Activated CD4-positive, alpha-beta memory T cell treated with anti-CD3 and anti-CD28 coated beads, Interleukin-2, amount 10 ng/mL, durations not matched to agents 7 days and 5 days (primary cell): ENCODE measurements at regions not wholly inside any gene's neighbourhood (a gene's known extent, or its start where the extent isn't known, plus 50 kb on each side); places are given as distances from the start of the nearest gene placed in this dataset.

Experiments
- CTCF ChIA-PET: fragments of 350-600 bp; sonication (Branson Sonifier 250); formaldehyde crosslinking; loops from one replicate; lab custom pipeline; 2021; ENCODE audit warnings: antibody characterized with exemption, inconsistent platforms; lab: Charles Lee
- POLR2A ChIA-PET: fragments of 350-600 bp; sonication (Branson Sonifier 250); formaldehyde crosslinking; loops from one replicate; lab custom pipeline; 2021; ENCODE audit warnings: antibody characterized with exemption; lab: Charles Lee
- DNase-seq: peaks from one replicate; pipeline ENCODE4 v3.0.0-alpha.2; 2020
- H3K27ac Mint-ChIP-seq: one replicate; pipeline ENCODE4 v1.8.0; 2021; ENCODE audit warnings: mild to moderate bottlenecking, mixed read lengths
- H3K27me3 Mint-ChIP-seq: one replicate; pipeline ENCODE4 v1.8.0; 2021; ENCODE audit warnings: mixed read lengths
- H3K36me3 Mint-ChIP-seq: one replicate; pipeline ENCODE4 v1.8.0; 2021; ENCODE audit warnings: low read depth, mixed read lengths
- H3K4me1 Mint-ChIP-seq: one replicate; pipeline ENCODE4 v1.8.0; 2021; ENCODE audit warnings: mixed read lengths
- H3K4me3 Mint-ChIP-seq: one replicate; pipeline ENCODE4 v1.8.0; 2021; ENCODE audit warnings: mild to moderate bottlenecking, mixed read lengths
- H3K9me3 Mint-ChIP-seq: one replicate; pipeline ENCODE4 v1.8.0; 2021; ENCODE audit warnings: mixed read lengths

- Mint-ChIP-seq H3K27me3 (no peaks in the 10 kb centered on the region), H3K9me3 (peaks cover 5% of the 10 kb centered on the region)
Measured at GRCh38 chr9:11328326-11328725, 715.5 kb upstream of the PTPRD start.

GRCh38 chr9:11335011-11335410 lies 722.2 kb upstream of the PTPRD start:
- Mint-ChIP-seq H3K27me3 (no peaks in the 10 kb centered on the region), H3K36me3 (no peaks in the 10 kb centered on the region), H3K9me3 (peaks cover 6% of the 10 kb centered on the region), H3K4me1 (no peaks in the 10 kb centered on the region), H3K27ac (no peak overlapping the region), H3K4me3 (no peak overlapping the region)
- POLR2A ChIA-PET, result no interaction called here
- DNase-seq, result no peak
- CTCF ChIA-PET, result interaction anchor here (0.6 kb wide), 1 partner anchor 769 kb away, joined by 4 read pairs; no protein-coding TSS in a partner anchor

More at GRCh38 chr9:11328326-11328725, 715.5 kb upstream of the PTPRD start:
- no peaks in the 10 kb centered on the region for H3K4me1 Mint-ChIP-seq
- ChIA-PET CTCF (no interaction called here), POLR2A (no interaction called here)
- no peak for DNase-seq
- H3K27ac Mint-ChIP-seq, result no peak overlapping the region
- no peak overlapping the region for H3K4me3 Mint-ChIP-seq
- no peaks in the 10 kb centered on the region for H3K36me3 Mint-ChIP-seq

DNA sequence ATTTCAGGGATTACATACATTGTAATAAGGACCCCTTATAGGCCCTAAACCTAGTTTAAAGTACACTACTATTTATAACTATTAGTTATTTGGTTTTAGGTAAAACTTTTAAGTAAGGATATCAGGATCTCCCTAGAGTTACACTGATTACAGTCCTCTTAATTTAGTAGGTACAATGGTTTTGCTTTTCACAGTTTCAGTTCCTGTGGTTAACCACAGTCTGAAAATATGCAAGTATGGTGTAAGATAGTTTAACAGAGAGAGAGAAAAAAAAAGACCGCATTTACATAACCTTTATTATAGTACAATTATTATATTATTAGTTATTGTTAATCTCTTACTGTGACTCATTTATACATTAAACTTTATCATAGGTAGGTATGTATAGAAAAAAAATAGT lies 725.3 kb upstream of the PTPRD start:
- no peak overlapping the region for H3K4me3 Mint-ChIP-seq
- H3K27ac Mint-ChIP-seq, result no peak overlapping the region
- no peaks in the 10 kb centered on the region for H3K36me3 Mint-ChIP-seq
- H3K9me3 Mint-ChIP-seq, result peaks cover 6% of the 10 kb centered on the region
- H3K27me3 Mint-ChIP-seq, result no peaks in the 10 kb centered on the region
- H3K4me1 Mint-ChIP-seq, result no peaks in the 10 kb centered on the region
- no peak for DNase-seq
- POLR2A ChIA-PET, result no interaction called here
- CTCF ChIA-PET, result interaction anchor here (0.7 kb wide), 1 partner anchor 11 kb away, joined by 3 read pairs; no protein-coding TSS in a partner anchor

GRCh38 chr9:11340654-11341053 lies 727.9 kb upstream of the PTPRD start:
- CTCF ChIA-PET, result no interaction called here
- Mint-ChIP-seq H3K4me3 (no peak overlapping the region), H3K27me3 (no peaks in the 10 kb centered on the region), H3K4me1 (no peaks in the 10 kb centered on the region), H3K27ac (no peak overlapping the region), H3K9me3 (peaks cover 6% of the 10 kb centered on the region), H3K36me3 (no peaks in the 10 kb centered on the region)
- no peak for DNase-seq
- POLR2A ChIA-PET, result no interaction called here

- CTCF ChIA-PET, result no interaction called here
- H3K4me1 Mint-ChIP-seq, result no peaks in the 10 kb centered on the region
- DNase-seq, result no peak
- H3K36me3 Mint-ChIP-seq, result no peaks in the 10 kb centered on the region
- H3K27me3 Mint-ChIP-seq, result no peaks in the 10 kb centered on the region
- peaks cover 16% of the 10 kb centered on the region for H3K9me3 Mint-ChIP-seq
- POLR2A ChIA-PET, result no interaction called here
- H3K4me3 Mint-ChIP-seq, result no peak overlapping the region
- no peak overlapping the region for H3K27ac Mint-ChIP-seq
Measured at GRCh38 chr9:11347437-11347836, 734.6 kb upstream of the PTPRD start.

- Mint-ChIP-seq H3K9me3 (peaks cover 20% of the 10 kb centered on the region), H3K36me3 (no peaks in the 10 kb centered on the region), H3K27ac (no peak overlapping the region), H3K4me1 (no peaks in the 10 kb centered on the region), H3K4me3 (no peak overlapping the region), H3K27me3 (no peaks in the 10 kb centered on the region)
- ChIA-PET POLR2A (no interaction called here), CTCF (no interaction called here)
- no peak for DNase-seq
Measured at GRCh38 chr9:11348366-11348765, 735.6 kb upstream of the PTPRD start.

- Mint-ChIP-seq H3K27me3 (no peaks in the 10 kb centered on the region), H3K9me3 (peaks cover 20% of the 10 kb centered on the region), H3K27ac (no peak overlapping the region), H3K4me3 (no peak overlapping the region), H3K36me3 (no peaks in the 10 kb centered on the region), H3K4me1 (no peaks in the 10 kb centered on the region)
- no peak for DNase-seq
- ChIA-PET POLR2A (no interaction called here), CTCF (no interaction called here)
Measured at GRCh38 chr9:11349187-11349586, 736.4 kb upstream of the PTPRD start.

- DNase-seq, result no peak
- Mint-ChIP-seq H3K4me3 (no peak overlapping the region), H3K9me3 (peaks cover 18% of the 10 kb centered on the region), H3K4me1 (no peaks in the 10 kb centered on the region), H3K36me3 (no peaks in the 10 kb centered on the region), H3K27ac (no peak overlapping the region), H3K27me3 (no peaks in the 10 kb centered on the region)
- ChIA-PET POLR2A (no interaction called here), CTCF (no interaction called here)
Measured at GRCh38 chr9:11352612-11353011, 739.8 kb upstream of the PTPRD start.

DNA sequence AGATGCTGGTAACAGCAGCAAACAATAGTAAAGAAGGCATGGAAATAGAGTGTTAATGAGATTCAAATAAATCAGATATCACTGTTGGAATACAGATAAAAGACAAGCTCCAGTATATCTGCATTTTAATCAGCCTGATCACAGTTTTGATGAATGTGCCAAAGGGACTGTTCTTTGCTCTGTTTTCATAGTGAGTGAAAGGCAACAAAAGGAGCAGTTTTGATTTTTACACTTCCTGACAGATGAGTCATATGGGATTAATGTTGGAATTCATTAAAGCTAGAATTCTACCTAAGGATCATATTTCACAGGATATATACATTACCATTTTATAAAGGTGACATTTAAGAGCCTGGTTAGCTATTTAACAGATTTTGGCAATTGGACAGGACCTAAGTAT lies 743.3 kb upstream of the PTPRD start:
- Mint-ChIP-seq H3K4me1 (no peaks in the 10 kb centered on the region), H3K36me3 (no peaks in the 10 kb centered on the region), H3K9me3 (peaks cover 12% of the 10 kb centered on the region), H3K27me3 (no peaks in the 10 kb centered on the region), H3K27ac (no peak overlapping the region), H3K4me3 (no peak overlapping the region)
- POLR2A ChIA-PET, result no interaction called here
- CTCF ChIA-PET, result no interaction called here
- DNase-seq, result no peak

DNA sequence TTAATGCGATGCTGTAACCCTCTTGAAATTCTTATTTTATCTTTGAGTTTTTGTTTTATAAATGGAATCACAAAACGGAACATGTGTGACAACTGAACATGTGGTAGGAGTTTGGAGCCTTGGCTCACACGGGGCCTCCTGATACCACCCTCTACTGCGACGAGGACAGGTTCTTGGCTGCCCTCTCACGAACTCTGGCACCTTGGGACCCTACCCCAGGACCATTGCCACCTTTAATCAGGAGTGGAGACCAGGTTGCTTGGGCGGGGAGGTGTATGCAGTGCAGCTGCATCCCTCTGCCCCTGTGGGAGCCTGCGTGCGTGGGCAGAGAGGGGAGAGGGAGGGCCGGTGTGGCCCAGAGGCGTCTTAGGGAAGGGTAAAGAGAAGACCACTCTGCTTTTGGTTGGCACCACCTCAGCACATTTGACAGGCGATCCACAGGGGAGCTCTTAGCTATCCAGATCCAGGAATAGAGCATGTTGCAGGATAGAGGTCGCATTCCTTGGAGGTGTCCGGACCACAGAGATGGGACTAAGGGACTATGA lies 753.9 kb upstream of the PTPRD start:
- no peaks in the 10 kb centered on the region for H3K4me1 Mint-ChIP-seq
- no peaks in the 10 kb centered on the region for H3K27me3 Mint-ChIP-seq
- H3K27ac Mint-ChIP-seq, result no peak overlapping the region
- peaks cover 7% of the 10 kb centered on the region for H3K9me3 Mint-ChIP-seq
- POLR2A ChIA-PET, result no interaction called here
- no peak for DNase-seq
- CTCF ChIA-PET, result no interaction called here
- no peaks in the 10 kb centered on the region for H3K36me3 Mint-ChIP-seq
- no peak overlapping the region for H3K4me3 Mint-ChIP-seq

GRCh38 chr9:11374926-11375325 lies 762.1 kb upstream of the PTPRD start:
- Mint-ChIP-seq H3K9me3 (peaks cover 16% of the 10 kb centered on the region), H3K36me3 (no peaks in the 10 kb centered on the region), H3K4me1 (no peaks in the 10 kb centered on the region), H3K27ac (no peak overlapping the region), H3K27me3 (no peaks in the 10 kb centered on the region), H3K4me3 (no peak overlapping the region)
- ChIA-PET CTCF (no interaction called here), POLR2A (no interaction called here)
- DNase-seq, result no peak

GRCh38 chr9:11402621-11403020 lies 789.8 kb upstream of the PTPRD start:
- no peak for DNase-seq
- Mint-ChIP-seq H3K27ac (no peak overlapping the region), H3K9me3 (peaks cover 32% of the 10 kb centered on the region), H3K36me3 (no peaks in the 10 kb centered on the region), H3K4me3 (no peak overlapping the region), H3K27me3 (no peaks in the 10 kb centered on the region), H3K4me1 (no peaks in the 10 kb centered on the region)
- ChIA-PET POLR2A (no interaction called here), CTCF (no interaction called here)

DNA sequence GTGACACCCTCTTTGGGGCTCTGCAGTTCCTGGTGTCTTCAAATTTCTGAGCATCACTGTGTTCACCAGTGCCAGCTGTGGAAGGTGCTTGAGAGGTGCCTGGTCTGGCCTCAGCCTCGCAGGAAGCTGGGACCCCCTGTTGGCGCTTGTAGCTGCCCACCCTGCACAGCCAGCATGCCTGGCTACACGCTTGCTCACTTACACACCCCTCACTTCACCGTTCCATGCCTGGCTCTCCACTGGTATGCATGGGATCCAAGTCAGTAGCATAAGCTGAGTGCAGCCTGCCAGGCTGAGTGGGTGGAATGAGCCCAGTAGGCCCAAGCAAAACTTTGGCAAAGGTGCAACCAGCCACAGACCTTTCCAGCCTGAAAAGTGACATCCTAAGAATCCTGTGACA lies 801.4 kb upstream of the PTPRD start:
- Mint-ChIP-seq H3K4me1 (no peaks in the 10 kb centered on the region), H3K27ac (no peak overlapping the region)

GRCh38 chr9:11417782-11418181 lies 805.0 kb upstream of the PTPRD start:
- no peak overlapping the region for H3K4me3 Mint-ChIP-seq
- peaks cover 21% of the 10 kb centered on the region for H3K9me3 Mint-ChIP-seq
- POLR2A ChIA-PET, result no interaction called here
- no peak overlapping the region for H3K27ac Mint-ChIP-seq
- DNase-seq, result no peak
- H3K36me3 Mint-ChIP-seq, result no peaks in the 10 kb centered on the region
- no peaks in the 10 kb centered on the region for H3K4me1 Mint-ChIP-seq
- CTCF ChIA-PET, result no interaction called here
- H3K27me3 Mint-ChIP-seq, result no peaks in the 10 kb centered on the region

More for the DNA sequence above, 801.4 kb upstream of the PTPRD start:
- H3K27me3 Mint-ChIP-seq, result no peaks in the 10 kb centered on the region
- H3K4me3 Mint-ChIP-seq, result no peak overlapping the region
- ChIA-PET CTCF (no interaction called here), POLR2A (no interaction called here)
- no peak for DNase-seq
- no peaks in the 10 kb centered on the region for H3K36me3 Mint-ChIP-seq
- peaks cover 20% of the 10 kb centered on the region for H3K9me3 Mint-ChIP-seq
